Activated naive CD4-positive, alpha-beta T cell treated with anti-CD3 and anti-CD28 coated beads, Interleukin-2, amount 50 U/mL, for 24 hours (primary cell): ENCODE measurements at regions not wholly inside any gene's neighbourhood (a gene's known extent, or its start where the extent isn't known, plus 50 kb on each side); places are given as distances from the start of the nearest gene placed in this dataset.

Source experiments
- H3K27ac Mint-ChIP-seq: one replicate; pipeline ENCODE4 v1.8.0; 2021; ENCODE audit warnings: mild to moderate bottlenecking, mixed read lengths
- H3K27me3 Mint-ChIP-seq: one replicate; pipeline ENCODE4 v1.8.0; 2021; ENCODE audit warnings: mixed read lengths
- H3K36me3 Mint-ChIP-seq: one replicate; pipeline ENCODE4 v1.8.0; 2021; ENCODE audit warnings: mixed read lengths
- H3K4me1 Mint-ChIP-seq: one replicate; pipeline ENCODE4 v1.8.0; 2021; ENCODE audit warnings: mixed read lengths
- H3K4me3 Mint-ChIP-seq: one replicate; pipeline ENCODE4 v1.8.0; 2021; ENCODE audit warnings: mild to moderate bottlenecking, mixed read lengths
- H3K9me3 Mint-ChIP-seq: one replicate; pipeline ENCODE4 v1.8.0; 2021; ENCODE audit warnings: mixed read lengths

- Mint-ChIP-seq H3K4me1 (peaks cover 10% of the 10 kb centered on the region), H3K4me3 (no peak overlapping the region), H3K9me3 (no peaks in the 10 kb centered on the region), H3K27ac (no peak overlapping the region), H3K27me3 (no peaks in the 10 kb centered on the region), H3K36me3 (peaks cover 1% of the 10 kb centered on the region)
Observed at GRCh38 chr21:25387665-25388064, 219.6 kb downstream of the MRPL39 start.

GRCh38 chr21:25385911-25386474, 221.3 kb downstream of the MRPL39 start:
- Mint-ChIP-seq H3K27me3 (no peaks in the 10 kb centered on the region), H3K4me3 (no peak overlapping the region), H3K27ac (no peak overlapping the region), H3K4me1 (peaks cover 10% of the 10 kb centered on the region), H3K36me3 (peaks cover 1% of the 10 kb centered on the region), H3K9me3 (no peaks in the 10 kb centered on the region)

GRCh38 chr21:25385341-25385740, 221.9 kb downstream of the MRPL39 start:
- H3K27me3 Mint-ChIP-seq: no peaks in the 10 kb centered on the region
- peaks cover 1% of the 10 kb centered on the region for H3K36me3 Mint-ChIP-seq

DNA sequence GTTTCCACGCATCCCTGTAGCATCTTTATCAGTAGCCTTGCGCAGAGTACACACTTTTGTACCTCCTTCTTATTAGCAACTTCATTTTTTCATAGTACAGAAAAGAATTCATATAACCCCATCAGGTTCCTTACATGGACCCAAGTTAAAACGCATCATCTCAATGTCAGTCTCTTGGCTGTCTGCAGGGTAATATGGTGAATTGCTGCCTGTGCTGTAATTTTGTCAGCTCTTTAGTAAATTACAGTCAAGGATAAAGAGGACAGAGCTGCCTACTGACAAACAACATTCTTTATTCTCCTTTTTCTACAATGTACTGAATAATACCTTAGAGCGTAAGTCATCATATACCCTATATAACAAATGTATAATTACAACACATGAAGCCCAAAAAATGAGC, 222.5 kb downstream of the MRPL39 start:
- Mint-ChIP-seq H3K9me3 (no peaks in the 10 kb centered on the region), H3K4me1 (peaks cover 10% of the 10 kb centered on the region)

More at GRCh38 chr21:25385341-25385740, 221.9 kb downstream of the MRPL39 start:
- Mint-ChIP-seq H3K9me3 (no peaks in the 10 kb centered on the region), H3K4me1 (peaks cover 10% of the 10 kb centered on the region), H3K27ac (no peak overlapping the region), H3K4me3 (no peak overlapping the region)

DNA sequence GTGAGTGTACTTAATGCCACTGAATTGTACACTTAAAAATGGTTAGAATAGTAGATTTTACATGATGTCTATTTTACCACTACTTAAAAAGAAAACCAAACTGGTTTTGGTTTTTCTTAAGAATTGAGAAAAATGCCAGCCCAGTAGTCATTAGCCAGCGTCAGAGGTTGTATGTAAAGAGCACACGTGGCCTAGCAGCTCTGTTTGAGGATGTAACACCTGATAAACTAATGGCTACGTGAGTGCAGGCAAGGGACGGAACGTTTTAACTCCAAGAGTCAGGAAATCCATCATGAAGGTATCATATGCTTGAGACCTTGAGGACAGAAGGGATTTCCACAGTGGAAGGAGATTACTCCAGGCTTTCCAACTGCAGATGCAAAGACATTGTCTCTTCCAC, 223.7 kb downstream of the MRPL39 start:
- Mint-ChIP-seq H3K36me3 (no peaks in the 10 kb centered on the region), H3K27me3 (no peaks in the 10 kb centered on the region), H3K4me1 (peaks cover 10% of the 10 kb centered on the region), H3K4me3 (no peak overlapping the region), H3K9me3 (no peaks in the 10 kb centered on the region), H3K27ac (no peak overlapping the region)

More for the DNA sequence above, 222.5 kb downstream of the MRPL39 start:
- Mint-ChIP-seq H3K4me3 (no peak overlapping the region), H3K27ac (no peak overlapping the region), H3K36me3 (peaks cover under 1% of the 10 kb centered on the region), H3K27me3 (no peaks in the 10 kb centered on the region)

GRCh38 chr21:25381936-25382452, 225.3 kb downstream of the MRPL39 start:
- Mint-ChIP-seq H3K27ac (no peak overlapping the region), H3K4me1 (peaks cover 14% of the 10 kb centered on the region), H3K4me3 (no peak overlapping the region), H3K9me3 (no peaks in the 10 kb centered on the region), H3K27me3 (no peaks in the 10 kb centered on the region), H3K36me3 (no peaks in the 10 kb centered on the region)

DNA sequence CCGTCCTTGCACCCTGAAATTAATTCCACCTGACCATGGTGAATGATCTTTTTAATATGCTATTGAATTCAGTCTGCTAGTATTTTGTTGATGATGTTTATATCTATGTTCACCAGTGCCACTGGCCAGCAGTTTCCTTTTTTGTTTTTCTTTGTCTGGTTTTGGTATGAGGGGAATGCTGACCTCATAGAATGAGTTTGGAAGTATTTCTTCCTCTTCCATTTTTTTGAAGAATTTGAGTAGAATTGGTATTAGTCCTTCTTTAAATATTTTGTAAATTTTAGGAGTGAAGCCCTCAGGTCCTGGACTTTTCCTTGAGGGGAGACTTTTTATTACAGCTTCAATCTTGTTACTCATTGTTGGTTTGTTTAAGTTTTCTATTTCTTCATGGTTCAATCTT, 231.6 kb downstream of the MRPL39 start:
- no peak overlapping the region for H3K27ac Mint-ChIP-seq
- no peaks in the 10 kb centered on the region for H3K9me3 Mint-ChIP-seq

DNA sequence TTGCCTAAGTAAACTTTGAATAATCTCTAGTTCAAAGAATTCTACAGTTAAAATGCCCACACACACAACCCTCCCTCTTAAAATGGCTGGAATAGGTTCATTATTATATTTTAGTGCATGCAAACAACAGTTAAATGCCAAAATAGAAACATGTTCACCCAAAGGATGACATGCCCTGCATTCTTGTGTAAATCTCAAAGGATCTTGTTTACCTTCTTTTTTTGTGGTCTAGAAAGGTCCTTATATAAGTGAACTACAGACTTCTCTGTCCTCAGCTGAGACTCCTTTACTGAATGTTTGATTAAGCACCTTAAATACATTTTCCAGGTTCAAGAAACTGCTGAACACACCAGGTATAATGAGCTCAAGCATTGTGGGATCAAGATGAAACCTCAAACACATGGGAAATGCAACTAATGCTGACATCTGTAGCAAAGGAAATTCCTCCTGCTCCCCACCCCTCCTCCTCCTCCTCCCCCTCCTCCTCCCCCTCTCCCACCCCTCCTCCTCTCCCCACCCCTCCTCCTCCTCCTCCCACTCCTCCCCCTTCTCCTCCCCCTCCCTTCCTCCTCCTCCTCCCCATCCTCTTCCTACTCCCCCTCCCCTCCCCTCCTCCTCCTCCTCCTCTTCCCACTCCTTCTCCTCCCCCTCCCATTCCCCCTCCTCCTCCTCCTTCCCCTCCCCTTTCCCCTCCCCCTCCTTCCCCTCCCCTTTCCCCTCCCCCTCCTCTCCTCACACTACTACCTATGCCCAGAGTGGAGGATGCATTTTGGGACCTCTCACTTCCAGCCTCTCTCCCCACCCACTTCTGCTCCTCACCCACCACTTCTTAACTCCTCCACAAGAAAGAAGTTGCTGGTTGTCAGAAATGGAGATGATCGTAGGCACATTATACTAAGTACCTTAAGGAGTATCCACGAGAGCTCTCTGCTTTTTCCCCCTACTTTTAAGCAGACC, 233.9 kb downstream of the MRPL39 start:
- no peak overlapping the region for H3K27ac Mint-ChIP-seq

More for the DNA sequence above, 231.6 kb downstream of the MRPL39 start:
- Mint-ChIP-seq H3K4me3 (no peak overlapping the region), H3K27me3 (peaks cover 2% of the 10 kb centered on the region), H3K36me3 (no peaks in the 10 kb centered on the region), H3K4me1 (peaks cover 8% of the 10 kb centered on the region)

DNA sequence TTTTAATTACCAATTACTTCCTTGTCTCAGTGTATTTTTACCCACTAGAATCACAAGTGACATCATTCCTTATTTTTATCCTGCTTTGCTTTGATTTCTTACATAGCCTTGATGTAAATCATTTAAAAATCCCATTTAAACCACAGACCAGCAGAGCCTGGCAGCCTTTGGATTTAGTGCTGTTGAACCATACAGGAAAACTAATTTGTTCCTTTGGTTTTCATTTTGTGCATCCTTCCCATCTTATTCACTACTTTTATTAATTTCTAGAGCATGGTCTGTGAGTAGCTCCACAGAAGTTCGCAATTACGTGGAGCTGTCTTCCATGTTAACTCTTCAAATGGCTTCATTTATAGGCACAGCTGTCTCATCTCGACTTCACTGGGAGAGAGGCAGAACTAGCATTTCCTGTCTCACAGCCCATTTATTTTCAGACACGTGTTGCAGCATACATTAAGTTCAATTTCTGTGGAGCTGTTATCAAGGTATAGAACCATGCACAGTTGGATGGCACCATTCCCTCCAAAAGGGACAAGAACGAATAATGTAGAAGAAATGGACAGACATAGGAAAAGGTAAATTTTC, 235.3 kb downstream of the MRPL39 start:
- Mint-ChIP-seq H3K27ac (no peak overlapping the region), H3K4me3 (no peak overlapping the region)

More for the DNA sequence above, 233.9 kb downstream of the MRPL39 start:
- Mint-ChIP-seq H3K9me3 (no peaks in the 10 kb centered on the region), H3K4me3 (no peak overlapping the region), H3K4me1 (peaks cover 8% of the 10 kb centered on the region), H3K36me3 (no peaks in the 10 kb centered on the region), H3K27me3 (peaks cover 3% of the 10 kb centered on the region)

DNA sequence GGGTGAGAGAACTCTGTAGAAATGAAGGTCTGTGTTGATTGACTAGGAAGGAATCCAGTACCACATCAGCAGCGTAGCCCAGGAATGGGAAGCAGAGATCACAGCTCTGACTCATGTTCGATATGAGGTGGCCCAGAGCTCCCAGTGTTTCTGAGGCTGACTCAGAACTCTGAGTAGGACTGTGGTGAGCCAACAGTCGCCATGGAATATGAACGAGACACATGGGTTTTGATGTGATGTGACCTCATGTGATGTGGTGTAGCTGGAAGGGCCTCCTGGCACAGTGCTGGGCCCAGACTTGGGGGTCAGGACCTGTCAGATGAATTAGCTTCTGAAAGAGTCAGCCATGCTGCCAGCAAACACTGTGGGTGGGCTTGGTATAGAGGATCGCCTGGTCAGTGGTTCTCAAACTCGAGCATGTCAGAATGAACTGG, 237.0 kb downstream of the MRPL39 start:
- no peak overlapping the region for H3K27ac Mint-ChIP-seq
- H3K36me3 Mint-ChIP-seq: no peaks in the 10 kb centered on the region
- no peak overlapping the region for H3K4me3 Mint-ChIP-seq

More for the DNA sequence above, 235.3 kb downstream of the MRPL39 start:
- no peaks in the 10 kb centered on the region for H3K36me3 Mint-ChIP-seq
- no peaks in the 10 kb centered on the region for H3K9me3 Mint-ChIP-seq
- peaks cover 3% of the 10 kb centered on the region for H3K27me3 Mint-ChIP-seq
- H3K4me1 Mint-ChIP-seq: peaks cover 4% of the 10 kb centered on the region

GRCh38 chr21:25369524-25370300, 237.6 kb downstream of the MRPL39 start:
- no peaks in the 10 kb centered on the region for H3K9me3 Mint-ChIP-seq
- no peak overlapping the region for H3K27ac Mint-ChIP-seq
- H3K27me3 Mint-ChIP-seq: peaks cover 5% of the 10 kb centered on the region
- no peak overlapping the region for H3K4me3 Mint-ChIP-seq
- no peaks in the 10 kb centered on the region for H3K36me3 Mint-ChIP-seq
- H3K4me1 Mint-ChIP-seq: peaks cover 4% of the 10 kb centered on the region

More for the DNA sequence above, 237.0 kb downstream of the MRPL39 start:
- Mint-ChIP-seq H3K4me1 (peaks cover 4% of the 10 kb centered on the region), H3K27me3 (peaks cover 5% of the 10 kb centered on the region), H3K9me3 (no peaks in the 10 kb centered on the region)

DNA sequence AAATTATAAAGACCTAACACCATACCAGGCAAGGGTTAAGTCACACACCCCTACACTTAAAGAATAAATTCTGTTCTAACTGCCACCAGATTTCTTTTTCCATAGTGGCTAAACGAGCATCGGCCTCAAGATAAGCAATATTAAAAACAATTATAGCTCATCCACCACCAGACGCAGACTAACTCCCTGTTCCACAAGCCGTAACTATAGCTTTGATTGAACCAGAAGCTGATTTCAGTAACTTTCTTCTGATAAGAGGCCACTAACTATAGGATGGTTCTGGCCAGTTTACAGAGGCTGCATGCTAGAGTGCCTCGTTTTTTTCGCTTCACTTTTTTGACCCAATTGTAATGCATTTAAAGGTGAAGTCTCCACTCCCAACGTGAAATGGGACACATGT, 238.8 kb downstream of the MRPL39 start:
- H3K4me1 Mint-ChIP-seq: no peaks in the 10 kb centered on the region
- H3K27me3 Mint-ChIP-seq: peaks cover 3% of the 10 kb centered on the region
- no peak overlapping the region for H3K27ac Mint-ChIP-seq
- no peaks in the 10 kb centered on the region for H3K9me3 Mint-ChIP-seq
- no peak overlapping the region for H3K4me3 Mint-ChIP-seq
- no peaks in the 10 kb centered on the region for H3K36me3 Mint-ChIP-seq

DNA sequence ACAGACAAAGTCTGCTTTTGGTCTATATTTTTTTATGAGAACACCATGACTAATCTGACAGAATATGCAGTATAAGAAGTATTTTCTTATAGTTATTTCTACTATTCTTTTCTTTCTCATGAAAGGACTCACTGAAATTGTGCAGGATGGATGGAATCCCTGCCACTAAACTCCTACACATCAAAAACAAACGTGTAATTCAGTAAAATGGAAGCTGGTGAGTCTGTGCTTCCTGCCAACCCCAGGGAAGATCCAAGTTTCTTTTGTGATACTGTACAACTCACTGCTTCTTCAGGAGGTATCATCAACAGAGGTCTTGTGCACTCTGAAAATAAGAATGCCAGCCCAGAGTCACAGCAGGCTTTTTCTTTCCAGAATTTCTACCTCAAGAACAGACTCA, 241.2 kb downstream of the MRPL39 start:
- H3K27ac Mint-ChIP-seq: no peak overlapping the region
- H3K9me3 Mint-ChIP-seq: no peaks in the 10 kb centered on the region
- H3K4me3 Mint-ChIP-seq: no peak overlapping the region
- H3K27me3 Mint-ChIP-seq: peaks cover 3% of the 10 kb centered on the region
- no peaks in the 10 kb centered on the region for H3K36me3 Mint-ChIP-seq
- peaks cover 4% of the 10 kb centered on the region for H3K4me1 Mint-ChIP-seq

DNA sequence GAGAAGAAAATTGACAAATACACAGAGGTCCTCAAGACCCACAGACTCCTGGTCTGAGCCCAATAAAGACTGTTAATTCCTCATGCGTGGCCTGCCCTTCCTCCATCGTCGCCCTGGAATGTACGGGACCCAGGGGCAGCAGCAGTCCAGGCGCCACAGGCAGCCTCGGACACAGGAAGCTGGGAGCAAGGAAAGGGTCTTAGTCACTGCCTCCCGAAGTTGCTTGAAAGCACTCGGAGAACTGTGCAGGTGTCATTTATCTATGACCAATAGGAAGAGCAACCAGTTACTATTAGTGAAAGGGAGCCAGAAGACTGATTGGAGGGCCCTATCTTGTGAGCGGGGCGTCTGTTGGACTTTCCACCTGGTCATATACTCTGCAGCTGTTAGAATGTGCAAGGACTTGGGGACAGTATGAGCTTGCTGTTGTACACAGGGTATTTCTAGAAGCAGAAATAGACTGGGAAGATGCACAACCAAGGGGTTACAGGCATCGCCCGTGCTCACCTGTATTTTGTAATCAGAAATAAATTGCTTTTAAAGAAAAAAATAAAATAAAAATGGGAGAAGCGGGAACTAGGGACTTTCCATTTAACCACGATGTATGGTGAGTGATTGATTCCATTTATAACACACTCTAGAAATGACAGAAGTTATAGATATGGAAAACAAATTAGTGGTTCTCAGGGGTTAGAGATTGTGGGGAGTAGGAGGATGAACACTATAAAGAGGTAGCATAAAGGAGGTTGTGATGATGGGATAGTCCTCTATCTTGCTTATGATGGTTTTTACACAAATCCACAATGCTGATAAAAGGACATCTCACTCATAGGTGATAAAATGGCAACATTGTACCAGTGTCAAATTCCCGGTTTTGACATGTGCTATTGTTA, 244.7 kb downstream of the MRPL39 start:
- no peaks in the 10 kb centered on the region for H3K9me3 Mint-ChIP-seq
- peaks cover 1% of the 10 kb centered on the region for H3K27me3 Mint-ChIP-seq
- peak overlapping the region; percentile 24 for H3K27ac Mint-ChIP-seq
- peaks cover 7% of the 10 kb centered on the region for H3K4me1 Mint-ChIP-seq
- no peak overlapping the region for H3K4me3 Mint-ChIP-seq
- no peaks in the 10 kb centered on the region for H3K36me3 Mint-ChIP-seq
